ENCODE measurements at regions not wholly inside any gene's neighbourhood (a gene's known extent, or its start where the extent isn't known, plus 50 kb on each side); places are given as distances from the start of the nearest gene placed in this dataset.

DNA sequence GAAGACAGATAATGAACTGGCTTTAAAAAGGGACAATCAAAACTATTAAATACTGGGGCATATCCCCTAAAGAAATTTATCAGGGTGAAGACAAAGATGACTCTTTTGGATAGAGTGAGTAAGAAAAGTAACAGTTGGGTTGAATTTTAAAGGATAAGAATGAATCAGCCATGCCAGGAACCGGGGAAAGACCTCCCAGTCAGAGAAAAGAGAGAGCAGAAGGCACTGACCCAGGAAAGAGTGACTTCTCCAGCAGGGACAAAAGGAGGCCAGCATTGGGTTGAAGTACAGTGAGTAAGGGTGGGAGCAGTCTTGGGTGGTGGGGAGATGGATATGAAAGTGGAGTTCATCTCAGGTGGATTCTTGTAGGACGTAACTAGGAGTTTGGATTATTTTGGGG lies 516.9 kb upstream of the JAG1 start:
- DNase-seq, result no peak

DNA sequence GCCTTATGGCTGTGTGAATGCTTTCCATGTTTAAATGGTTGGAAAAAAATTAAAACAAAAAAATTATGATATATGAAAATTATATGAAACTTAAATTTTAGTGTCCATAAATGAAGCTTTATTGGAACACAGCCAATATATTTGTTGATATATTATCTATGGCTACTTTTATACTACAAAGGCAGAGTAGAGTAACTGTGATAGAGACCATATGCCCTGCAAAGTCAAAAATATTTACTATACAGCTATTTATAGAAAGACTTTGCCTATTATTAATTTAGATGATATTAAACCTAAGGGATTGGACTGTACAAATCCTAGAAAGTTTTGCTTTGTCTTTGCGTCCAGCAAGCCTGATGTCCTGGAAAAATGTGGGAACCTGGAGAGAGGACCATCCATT lies 518.3 kb upstream of the JAG1 start:
- DNase-seq, result no peak

- no peak for DNase-seq
These were observed 519.4 kb upstream of the JAG1 start for GRCh38 chr20:11193241-11193640.

DNA sequence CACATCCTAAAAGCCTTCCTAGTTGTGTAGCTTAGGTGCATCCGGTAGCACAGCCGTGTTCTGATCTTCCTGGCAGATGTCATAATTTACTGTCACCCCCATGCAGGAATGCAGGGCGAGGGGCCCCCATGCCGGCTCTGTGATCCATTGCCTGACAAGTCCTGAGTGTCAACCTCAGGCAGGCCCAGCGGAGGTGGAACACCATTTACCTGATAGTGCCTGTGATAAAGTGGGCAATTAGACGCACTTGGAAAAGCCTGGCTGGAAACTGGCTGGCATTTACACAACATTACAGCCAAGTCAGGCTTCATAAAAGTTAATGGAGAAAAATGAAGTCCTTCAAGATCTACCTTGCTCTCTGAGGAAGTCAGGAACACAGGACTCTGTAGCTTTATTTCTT lies 521.4 kb upstream of the JAG1 start:
- no peak for DNase-seq

GRCh38 chr20:11195899-11196558 lies 522.2 kb upstream of the JAG1 start:
- DNase-seq, result no peak

DNA sequence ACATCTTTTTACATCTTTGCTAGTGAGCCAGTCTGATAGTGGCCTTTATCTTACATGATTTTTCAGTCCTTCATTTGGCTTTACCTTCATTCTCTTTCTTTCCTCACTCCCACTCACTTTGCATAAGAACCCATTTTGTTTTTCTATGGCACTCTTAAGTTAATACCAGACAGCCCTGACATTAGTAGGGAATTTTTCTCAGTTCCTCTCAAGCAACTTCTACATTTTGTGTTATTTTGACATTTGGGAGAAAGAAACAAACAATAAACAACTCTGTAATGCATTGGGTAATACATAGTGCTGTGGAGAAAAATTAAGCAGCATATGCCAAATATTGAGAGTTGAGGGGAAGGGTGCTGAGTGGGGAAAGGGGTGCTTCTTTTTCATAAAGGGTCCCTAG lies 524.1 kb upstream of the JAG1 start:
- no peak for DNase-seq

- DNase-seq, result no peak
These were observed 526.6 kb upstream of the JAG1 start for GRCh38 chr20:11200423-11200822.

GRCh38 chr20:11204926-11205768 lies 531.3 kb upstream of the JAG1 start:
- DNase-seq, result no peak

DNA sequence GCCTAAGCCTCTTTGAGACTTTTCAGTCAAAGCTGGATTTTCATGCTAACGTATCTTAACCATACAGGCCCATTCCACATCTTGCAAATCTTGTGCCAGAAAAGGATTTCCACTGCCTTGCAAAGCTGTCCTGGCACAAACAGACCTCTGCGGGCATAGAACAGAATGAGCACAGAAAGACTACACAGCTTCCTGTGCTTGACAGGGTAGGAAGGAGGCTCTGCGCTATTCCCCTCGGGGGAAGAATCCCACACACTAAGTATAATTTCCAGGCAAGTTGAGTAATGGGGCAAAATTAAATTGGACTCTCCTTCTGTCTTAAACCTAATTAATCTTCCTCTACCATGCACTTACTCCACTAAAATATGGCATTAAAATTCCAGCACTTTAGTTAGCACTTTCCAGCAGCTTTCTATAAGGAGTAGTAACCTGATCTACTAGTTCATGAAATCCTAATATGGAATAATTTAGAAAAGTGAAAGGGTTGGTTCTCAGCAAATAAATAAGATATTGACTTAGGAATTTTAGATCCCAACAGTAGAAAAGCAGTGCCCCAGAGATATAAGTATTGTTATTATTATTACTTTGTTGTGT lies 532.1 kb upstream of the JAG1 start:
- DNase-seq, result no peak

DNA sequence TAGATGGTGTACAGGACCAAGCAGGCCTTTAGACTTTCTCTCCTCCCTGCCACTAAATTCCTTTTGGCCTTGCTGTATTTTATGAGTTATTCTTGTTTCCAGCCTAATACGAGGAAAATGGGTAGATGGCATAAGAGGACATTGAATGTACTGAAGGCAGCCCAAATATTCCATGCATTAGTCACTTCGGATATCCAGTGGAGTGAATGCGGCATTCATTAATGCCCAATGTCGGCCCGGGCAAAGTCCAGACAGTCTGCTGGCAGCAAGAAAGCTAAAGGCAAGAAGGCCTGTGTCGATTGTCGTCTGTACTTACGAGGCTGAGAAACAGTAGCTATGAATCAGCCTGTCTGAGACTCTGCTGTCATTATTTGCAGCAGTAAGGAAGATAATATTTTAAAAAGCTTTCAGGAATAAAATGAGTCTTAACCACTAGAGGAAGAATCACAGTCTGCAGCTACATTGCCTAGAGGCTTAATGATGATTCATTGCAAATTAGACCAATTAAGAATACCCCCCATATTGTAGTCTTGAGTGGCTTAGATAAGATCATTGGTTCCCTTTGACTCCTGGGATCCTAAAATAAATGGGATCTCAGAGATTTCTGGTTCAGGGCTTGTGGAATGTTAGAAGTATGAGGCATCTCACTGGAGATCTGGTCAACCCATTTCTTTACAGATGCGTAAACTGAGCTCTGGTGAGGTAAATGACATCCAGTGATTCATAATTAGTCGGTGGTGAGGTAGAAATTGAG lies 534.1 kb upstream of the JAG1 start:
- DNase-seq, result no peak

- DNase-seq, result no peak
These were observed 536.8 kb upstream of the JAG1 start for GRCh38 chr20:11210611-11211010.

GRCh38 chr20:11212272-11212671 lies 538.5 kb upstream of the JAG1 start:
- DNase-seq, result no peak

- DNase-seq, result no peak
These were observed 539.1 kb upstream of the JAG1 start for GRCh38 chr20:11212902-11213301.

DNA sequence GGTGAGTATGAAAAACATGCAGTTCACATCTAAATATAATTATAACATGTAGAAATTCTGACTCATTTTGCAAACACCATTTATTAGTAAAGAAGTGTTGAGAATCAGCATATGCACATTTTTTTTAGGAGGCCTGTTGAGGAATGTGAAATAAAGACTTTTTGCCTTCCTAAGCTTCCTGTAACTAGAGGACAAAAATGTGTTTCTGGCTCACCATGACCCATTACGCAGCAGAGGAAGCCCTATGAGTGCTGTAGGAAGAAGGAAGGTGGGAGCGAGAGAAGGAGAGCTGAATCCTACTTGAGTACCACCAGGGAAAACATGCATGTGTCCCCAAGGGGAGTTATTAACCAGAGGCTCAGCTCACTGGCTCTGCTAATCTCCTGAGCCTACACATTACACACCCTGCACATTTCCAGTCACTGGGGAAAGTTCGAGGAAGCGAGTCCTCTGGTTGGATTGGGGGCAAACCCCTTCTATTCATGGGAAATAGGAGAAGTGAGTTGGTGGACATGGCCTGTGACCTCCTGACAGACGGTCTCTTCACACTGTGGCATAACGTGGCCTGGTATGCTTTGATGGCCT lies 540.5 kb upstream of the JAG1 start:
- DNase-seq, result no peak

DNA sequence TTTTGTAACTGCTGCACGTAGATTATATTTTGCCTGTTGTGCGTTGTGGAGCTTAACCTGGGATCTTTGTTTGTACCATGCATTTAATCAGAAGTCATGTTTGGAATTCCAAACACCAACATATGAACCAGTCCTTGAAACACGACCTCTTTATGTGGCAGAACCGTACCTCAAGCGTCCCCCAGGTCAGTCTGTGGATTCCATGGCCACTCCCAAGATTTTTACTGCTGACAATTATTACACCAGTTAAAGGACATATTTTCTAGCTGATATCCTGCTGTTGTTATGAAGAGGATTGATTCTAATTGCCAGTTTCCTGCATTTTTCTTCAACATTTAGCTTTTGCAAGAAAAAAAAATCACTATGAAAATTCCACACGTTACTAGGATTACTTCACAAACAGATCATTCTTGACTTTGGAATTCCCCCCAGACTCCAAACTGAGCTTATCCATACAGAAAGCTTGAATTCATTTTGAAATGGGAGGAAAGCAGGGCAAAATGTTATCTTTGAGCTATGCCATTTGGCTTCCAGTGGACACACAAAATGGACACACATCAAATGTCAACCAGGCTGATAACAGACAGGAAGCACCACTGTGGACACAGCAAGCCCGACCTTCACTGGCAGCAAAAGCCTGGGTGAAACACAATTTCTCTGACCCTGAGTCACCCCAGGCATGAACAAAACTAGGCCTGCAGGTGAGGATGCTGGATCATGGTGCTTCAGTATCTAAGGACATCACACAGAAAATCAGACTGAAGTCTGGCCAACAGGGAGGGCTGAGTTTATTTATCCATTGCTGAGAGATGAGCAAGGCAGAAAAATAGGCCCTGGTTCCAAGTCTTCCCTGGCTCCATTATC lies 542.9 kb upstream of the JAG1 start:
- DNase-seq, result no peak

GRCh38 chr20:11217326-11218172 lies 543.8 kb upstream of the JAG1 start:
- no peak for DNase-seq

DNA sequence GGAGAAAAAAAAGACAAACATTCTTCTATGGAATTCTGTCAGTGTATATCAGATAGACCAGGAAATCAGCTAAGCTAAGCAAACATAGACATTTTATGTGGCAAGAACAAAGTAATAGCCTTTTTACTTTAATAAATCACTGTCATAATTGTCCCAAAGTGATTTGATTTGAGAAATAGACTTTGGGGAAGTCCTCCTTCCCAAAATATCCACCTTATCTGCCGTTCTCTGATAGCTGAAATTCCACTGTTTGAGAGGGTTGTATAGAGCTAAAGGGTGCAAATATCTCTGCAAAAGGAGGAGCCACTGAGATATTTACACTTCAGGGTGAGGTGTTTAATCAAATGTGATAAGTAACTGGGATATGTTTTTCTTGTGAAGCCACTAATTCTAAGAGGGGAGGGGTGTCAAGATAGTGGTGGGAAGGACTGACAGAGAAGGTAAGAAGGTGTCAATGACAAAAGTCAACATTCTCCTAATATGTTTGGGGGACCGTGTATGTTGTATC lies 544.4 kb upstream of the JAG1 start:
- DNase-seq, result no peak

- no peak for DNase-seq
These were observed 545.4 kb upstream of the JAG1 start for GRCh38 chr20:11219192-11219591.

DNA sequence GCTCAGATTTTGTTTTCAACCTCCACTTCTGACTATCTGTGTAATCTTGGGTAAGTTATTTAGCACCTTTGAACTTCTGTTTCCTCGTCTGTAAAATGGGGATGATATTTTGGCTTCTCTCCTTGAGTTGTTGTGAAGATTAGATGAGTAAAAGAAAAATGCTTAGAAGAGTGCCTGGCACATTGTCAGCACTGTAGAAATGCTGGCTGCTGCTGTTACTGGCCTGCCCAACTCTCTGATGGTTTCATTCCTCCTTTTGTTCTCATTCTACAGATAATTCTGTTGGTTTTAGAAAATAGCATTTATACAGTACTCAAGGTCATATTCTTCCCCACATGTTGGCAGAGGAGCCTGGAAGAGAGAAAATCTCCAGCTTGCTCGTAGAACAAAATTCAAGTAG lies 547.2 kb upstream of the JAG1 start:
- no peak for DNase-seq

- no peak for DNase-seq
These were observed 548.4 kb upstream of the JAG1 start for GRCh38 chr20:11222243-11222642.

DNA sequence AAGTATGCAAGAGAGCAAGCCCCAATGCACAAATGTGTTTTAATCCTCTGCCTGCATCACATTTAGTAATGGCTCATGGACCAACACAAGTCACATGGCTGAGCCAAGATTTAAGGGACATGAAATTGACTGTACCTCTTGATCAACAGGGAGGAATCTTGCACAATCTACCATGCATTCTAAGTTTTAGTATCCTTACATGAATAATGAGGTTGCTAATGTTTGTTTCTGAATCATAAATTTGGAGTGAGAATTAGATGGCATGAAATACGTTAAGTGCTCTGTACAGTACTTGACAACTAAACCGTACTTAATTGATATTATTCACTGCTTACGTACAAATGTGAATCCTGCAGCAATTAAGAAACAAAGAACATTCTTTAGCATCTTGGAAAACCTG lies 553.8 kb upstream of the JAG1 start:
- no peak for DNase-seq
